HCT116 (cell line): ENCODE measurements at regions not wholly inside any gene's neighbourhood (a gene's known extent, or its start where the extent isn't known, plus 50 kb on each side); places are given as distances from the start of the nearest gene placed in this dataset.

Experiments
- ATAC-seq: fragments of 200-7000 bp; cut with Tn5 transposase; 2 replicates; pipeline ENCODE4 v1.9.1; 2020; ENCODE audit warnings: mild to moderate bottlenecking, moderate library complexity
- BruUV-seq: library from RNA; stranded (reverse); fragments of 400-500 nt; replicated peaks from 2 replicates; lab custom pipeline; 2021; lab: Mats Ljungman, UMichigan
- CTCF ChIA-PET: fragments of 300-600 bp; sonication (Branson Sonifier 250); formaldehyde crosslinking; loops from one replicate; lab custom pipeline; 2021; ENCODE audit warnings: antibody characterized with exemption; lab: Charles Lee
- POLR2A ChIA-PET: fragments of 300-600, 350-600 bp; sonication (Branson Sonifier 250); formaldehyde crosslinking; loops from one replicate; lab custom pipeline; 2021; ENCODE audit warnings: antibody characterized with exemption; lab: Charles Lee
- RAD21 ChIA-PET, 2 experiments: fragments of 300-600 bp; sonication (Branson Sonifier 250); formaldehyde crosslinking; loops; one replicate each; lab custom pipeline; 2023; ENCODE audit warnings: low total read pairs in 2 of 2; ENCODE audit not compliant: uncharacterized antibody in 2 of 2, unreplicated experiment in 2 of 2, low non-redundant PET in 1 of 2; lab: Charles Lee
- DNase-seq: peaks from one replicate; pipeline ENCODE4 v3.0.0-alpha.2; 2010; ENCODE audit warnings: low read depth, low spot score
- H2AFZ ChIP-seq: fragments of 200-600 bp; shearing (Covaris generic), sonication (generic); 2 replicates; pipeline ENCODE4 v1.6.1; 2017; ENCODE audit warnings: low read depth, mixed run types, mixed read lengths, antibody characterized with exemption, low read length; ENCODE audit not compliant: poor library complexity, severe bottlenecking
- H3K27ac ChIP-seq: 2 replicates; pipeline ENCODE4 v1.5.1; 2012; ENCODE audit warnings: low read depth, low read length
- H3K27me3 ChIP-seq: fragments of 200-600 bp; sonication (generic); 2 replicates; pipeline ENCODE4 v1.6.1; 2016; ENCODE audit warnings: mixed run types, low read length, mixed read lengths; ENCODE audit not compliant: insufficient read depth
- H3K36me3 ChIP-seq, 2 experiments: fragments of 200-500 bp in 1 of 2; fragments of 200-600 bp in 1 of 2; sonication (Bioruptor generic) in 1 of 2; sonication (generic) in 1 of 2; 2 replicates each; pipeline versions ENCODE4 v1.5.1 to v1.6.1; 2014 to 2016; ENCODE audit warnings: low read length in 2 of 2, inconsistent platforms in 1 of 2, mixed read lengths in 1 of 2, mixed run types in 1 of 2; ENCODE audit not compliant: insufficient read depth in 2 of 2, control insufficient read depth in 1 of 2
- H3K4me1 ChIP-seq, 2 experiments: fragments of 200-600 bp in 1 of 2; sonication (generic) in 1 of 2; 2 replicates each; pipeline versions ENCODE4 v1.5.1 to v1.6.1; 2012 to 2017; ENCODE audit warnings: low read length in 2 of 2, inconsistent platforms in 1 of 2, mild to moderate bottlenecking in 1 of 2, mixed read lengths in 1 of 2, mixed run types in 1 of 2, moderate library complexity in 1 of 2; ENCODE audit not compliant: insufficient read depth in 2 of 2, control insufficient read depth in 1 of 2
- H3K4me2 ChIP-seq: fragments of 200-600 bp; sonication (generic); 2 replicates; pipeline ENCODE4 v1.6.1; 2017; ENCODE audit warnings: mixed run types, low read length, mixed read lengths
- H3K4me3 ChIP-seq, 2 experiments: fragments of 200-600 bp in 1 of 2; sonication (generic) in 1 of 2; replicated peaks in 1 of 2; 2 replicates each; pipeline ENCODE4 v1.5.1; 2011 to 2016; ENCODE audit warnings: low read length in 2 of 2, control low read depth in 1 of 2, low read depth in 1 of 2, mild to moderate bottlenecking in 1 of 2, mixed read lengths in 1 of 2, mixed run types in 1 of 2
- H3K79me2 ChIP-seq: fragments of 200-600 bp; sonication (generic); 2 replicates; pipeline ENCODE4 v1.6.1; 2017; ENCODE audit warnings: mild to moderate bottlenecking, mixed run types, low read length, moderate library complexity, mixed read lengths; ENCODE audit not compliant: insufficient read depth
- H3K9ac ChIP-seq: fragments of 200-600 bp; sonication (generic); 2 replicates; pipeline ENCODE4 v1.6.1; 2016; ENCODE audit warnings: low read length, mixed read lengths
- H3K9me2 ChIP-seq: fragments of 200-600 bp; sonication (generic), shearing (Covaris generic); 2 replicates; pipeline ENCODE4 v1.6.1; 2017; ENCODE audit warnings: mixed run types, mild to moderate bottlenecking, moderate library complexity; ENCODE audit not compliant: insufficient read depth
- H3K9me3 ChIP-seq, 2 experiments: fragments of 200-500 bp in 1 of 2; fragments of 200-600 bp in 1 of 2; sonication (Bioruptor generic) in 1 of 2; sonication (generic) in 1 of 2; 2 replicates each; pipeline ENCODE4 v1.6.1; 2014 to 2017; ENCODE audit warnings: low read length in 2 of 2, mixed read lengths in 2 of 2, inconsistent platforms in 1 of 2, low read depth in 1 of 2, mild to moderate bottlenecking in 1 of 2, mixed run types in 1 of 2, moderate library complexity in 1 of 2; ENCODE audit not compliant: control insufficient read depth in 1 of 2, insufficient read depth in 1 of 2
- H4K20me1 ChIP-seq: fragments of 200-600 bp; sonication (generic), shearing (Covaris generic); 2 replicates; pipeline ENCODE4 v1.6.1; 2017; ENCODE audit warnings: mixed run types, mild to moderate bottlenecking, moderate library complexity; ENCODE audit not compliant: insufficient read depth
- ATF3 ChIP-seq: IDR thresholded peaks from 2 replicates; pipeline ENCODE4 v1.6.1; 2012
- CTCF ChIP-seq, 3 experiments: fragments of 200-600 bp in 1 of 3; sonication (generic) in 1 of 3; IDR thresholded peaks in 2 of 3; conservative IDR thresholded peaks in 1 of 3; 2 replicates each; pipeline ENCODE4 v1.5.1; 2012 to 2017; ENCODE audit warnings: low read depth in 2 of 3, low read length in 2 of 3, antibody characterized with exemption in 1 of 3, borderline replicate concordance in 1 of 3, control low read depth in 1 of 3, mild to moderate bottlenecking in 1 of 3, mixed read lengths in 1 of 3, mixed run types in 1 of 3, moderate library complexity in 1 of 3; ENCODE audit not compliant: insufficient read depth in 1 of 3
- EZH2 ChIP-seq: fragments of 200-600 bp; sonication (generic); IDR thresholded peaks from 2 replicates; pipeline ENCODE4 v1.6.1; 2017; ENCODE audit warnings: antibody characterized with exemption, mixed run types
- EZH2phosphoT487 ChIP-seq: fragments of 200-600 bp; IDR thresholded peaks from 2 replicates; pipeline ENCODE4 v1.6.1; 2018; ENCODE audit warnings: antibody characterized with exemption, borderline replicate concordance
- FOSL1 ChIP-seq: IDR thresholded peaks from 2 replicates; pipeline ENCODE4 v1.6.1; 2012; ENCODE audit warnings: low read depth
- POLR2AphosphoS5 ChIP-seq: IDR thresholded peaks from 2 replicates; pipeline ENCODE4 v1.6.1; 2011; ENCODE audit warnings: mild to moderate bottlenecking, low read depth, low read length, moderate library complexity
- SRF ChIP-seq: IDR thresholded peaks from 2 replicates; pipeline ENCODE4 v1.6.1; 2012; ENCODE audit warnings: low read depth
- TCF7L2 ChIP-seq: IDR thresholded peaks from 2 replicates; pipeline ENCODE4 v1.7.0; 2011; ENCODE audit warnings: borderline replicate concordance, inconsistent platforms; ENCODE audit not compliant: insufficient read depth, insufficient read length; ENCODE audit errors: extremely low read depth
- YY1 ChIP-seq: IDR thresholded peaks from 2 replicates; pipeline ENCODE4 v1.6.1; 2011; ENCODE audit warnings: low read length, low read depth, moderate library complexity, mild to moderate bottlenecking; ENCODE audit not compliant: insufficient replicate concordance; ENCODE audit errors: extremely low read depth
- ZFX ChIP-seq: fragments of 450-650 bp; IDR thresholded peaks from 2 replicates; pipeline ENCODE4 v1.6.1; 2017
- ZNF274 ChIP-seq: fragments of 200-500 bp; sonication (Bioruptor generic); IDR thresholded peaks from 2 replicates; pipeline ENCODE4 v1.6.1; 2014; ENCODE audit warnings: mild to moderate bottlenecking, low read depth, low read length, inconsistent platforms
- intact Hi-C: fragments of 100-400 bp; cut with micrococcal nuclease; formaldehyde crosslinking; loops from 2 replicates; pipeline ENCODE4 v1.10.0; 2022
- TF ChIP-seq, protein P1 (sequence below): IDR thresholded peaks from 2 replicates; pipeline ENCODE4 v1.6.1; 2011; ENCODE audit warnings: mild to moderate bottlenecking, low read length, moderate library complexity; ENCODE audit not compliant: insufficient replicate concordance; ENCODE audit errors: extremely low read depth

DNA sequence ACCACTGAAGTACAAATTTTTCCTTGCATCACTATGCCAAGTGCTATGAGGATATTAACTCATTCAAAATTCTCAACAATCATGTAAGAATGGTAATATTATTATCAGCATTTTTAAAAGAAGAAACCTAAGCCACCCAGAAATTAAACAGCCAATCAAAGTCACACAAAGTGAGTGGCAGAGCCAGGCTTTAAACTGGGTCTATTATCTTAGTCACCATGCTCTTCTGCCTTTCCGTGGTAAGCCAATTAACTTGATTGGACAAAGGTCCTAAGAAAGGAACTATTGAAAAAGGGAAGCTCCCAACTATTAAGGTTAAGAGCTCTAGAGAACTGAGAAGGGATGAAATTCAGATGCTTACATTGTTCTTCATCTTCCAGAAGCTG lies 111.5 kb downstream of the ASB9 start:
- ChIA-PET CTCF (no interaction called here), RAD21 (no interaction called here), POLR2A (no interaction called here)
- no peak overlapping the region for H3K9ac ChIP-seq
- BruUV-seq = no TSS peak
- no peaks in the 10 kb centered on the region for H3K9me3 ChIP-seq
- H3K36me3 ChIP-seq = no peaks in the 10 kb centered on the region
- H3K79me2 ChIP-seq = no peaks in the 10 kb centered on the region
- ATAC-seq (no peak), DNase-seq (no peak)
- no peak for TF ChIP-seq TCF7L2
- TF ChIP-seq EZH2phosphoT487 = no peak
- TF ChIP-seq POLR2AphosphoS5 = no peak
- no peak for TF ChIP-seq EZH2
- no peak for TF ChIP-seq SRF
- TF ChIP-seq FOSL1 = no peak
- no peak for TF ChIP-seq CTCF (IDR thresholded peaks at IDR 0.05 in 2 of 3, conservative IDR thresholded peaks at IDR 0.05 in 1 of 3; ENCODE audit: borderline replicate concordance in 1 of 3, insufficient read depth in 1 of 3, low read depth in 2 of 3, low read length in 2 of 3)
- TF ChIP-seq ZNF274 = no peak
- TF ChIP-seq, protein P1, sequence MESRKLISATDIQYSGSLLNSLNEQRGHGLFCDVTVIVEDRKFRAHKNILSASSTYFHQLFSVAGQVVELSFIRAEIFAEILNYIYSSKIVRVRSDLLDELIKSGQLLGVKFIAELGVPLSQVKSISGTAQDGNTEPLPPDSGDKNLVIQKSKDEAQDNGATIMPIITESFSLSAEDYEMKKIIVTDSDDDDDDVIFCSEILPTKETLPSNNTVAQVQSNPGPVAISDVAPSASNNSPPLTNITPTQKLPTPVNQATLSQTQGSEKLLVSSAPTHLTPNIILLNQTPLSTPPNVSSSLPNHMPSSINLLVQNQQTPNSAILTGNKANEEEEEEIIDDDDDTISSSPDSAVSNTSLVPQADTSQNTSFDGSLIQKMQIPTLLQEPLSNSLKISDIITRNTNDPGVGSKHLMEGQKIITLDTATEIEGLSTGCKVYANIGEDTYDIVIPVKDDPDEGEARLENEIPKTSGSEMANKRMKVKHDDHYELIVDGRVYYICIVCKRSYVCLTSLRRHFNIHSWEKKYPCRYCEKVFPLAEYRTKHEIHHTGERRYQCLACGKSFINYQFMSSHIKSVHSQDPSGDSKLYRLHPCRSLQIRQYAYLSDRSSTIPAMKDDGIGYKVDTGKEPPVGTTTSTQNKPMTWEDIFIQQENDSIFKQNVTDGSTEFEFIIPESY = no peak
- TF ChIP-seq ZFX = no peak
- TF ChIP-seq YY1 = no peak
- no peak for TF ChIP-seq ATF3
- H3K4me2 ChIP-seq = no peak overlapping the region
- no peaks in the 10 kb centered on the region for H3K4me1 ChIP-seq
- no peak overlapping the region for H2AFZ ChIP-seq
- H3K4me3 ChIP-seq = no peak overlapping the region
- no peaks in the 10 kb centered on the region for H3K27me3 ChIP-seq
- no peak overlapping the region for H3K27ac ChIP-seq
- intact Hi-C loops = no loop called here
- no peaks in the 10 kb centered on the region for H3K9me2 ChIP-seq
- no peaks in the 10 kb centered on the region for H4K20me1 ChIP-seq
